ENCODE measurements at regions not wholly inside any gene's neighbourhood (a gene's known extent, or its start where the extent isn't known, plus 50 kb on each side); places are given as distances from the start of the nearest gene placed in this dataset.

DNA sequence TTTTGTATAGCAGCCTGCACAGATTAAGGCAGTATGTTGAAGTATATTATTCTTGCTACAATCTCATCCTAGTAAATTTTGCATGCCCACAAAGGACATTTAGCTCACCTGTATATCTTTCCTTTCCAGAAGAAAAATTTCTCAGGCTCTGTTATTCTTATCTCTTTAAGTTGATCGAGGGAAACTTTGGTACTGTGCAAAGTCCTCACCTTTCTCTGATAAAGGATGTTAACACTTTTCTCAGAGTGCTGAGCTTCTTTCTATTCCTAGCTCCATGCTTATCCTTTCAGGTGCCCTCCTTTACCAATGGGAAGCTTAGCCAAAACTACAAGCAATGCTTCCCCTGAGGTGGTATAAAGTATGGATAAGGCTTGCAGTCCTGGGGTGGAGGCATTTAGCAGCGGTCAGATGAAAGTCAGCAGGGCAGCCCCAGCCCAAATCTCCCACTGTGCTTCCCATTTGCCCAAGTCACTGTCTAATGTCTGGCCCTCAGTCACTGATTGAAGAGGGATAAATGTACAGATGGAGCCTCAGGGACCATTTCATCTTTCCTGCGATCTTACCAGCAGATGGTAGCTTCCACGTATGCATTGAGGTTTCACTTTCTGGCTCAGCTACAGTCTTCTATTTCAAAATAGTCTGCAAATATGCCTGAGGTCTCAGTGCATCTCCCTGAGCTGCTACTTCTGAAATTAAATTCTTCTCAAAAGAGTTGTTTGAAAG, 127.8 kb upstream of the P2RY1 start (continued):
- TF ChIP-seq YY1 (IDR thresholded peaks at IDR 0.05; ENCODE audit: extremely low read depth, insufficient replicate concordance, low read depth, low read length) (no peak), TCF7L2 (IDR thresholded peaks at IDR 0.05; ENCODE audit: borderline replicate concordance, extremely low read depth, insufficient read depth, insufficient read length) (no peak)

GRCh38 chr3:152709659-152710058, 125.3 kb upstream of the P2RY1 start:
- no peak for ATAC-seq
- BruUV-seq (replicated peaks): no TSS peak

More at GRCh38 chr3:152709659-152710058, 125.3 kb upstream of the P2RY1 start:
- Histone ChIP-seq H3K9ac (ENCODE audit: low read length) (no peak overlapping the region), H3K4me2 (ENCODE audit: low read length) (no peak overlapping the region), H4K20me1 (ENCODE audit: insufficient read depth) (no peaks in the 10 kb centered on the region), H3K9me2 (ENCODE audit: insufficient read depth) (no peaks in the 10 kb centered on the region), H3K36me3 (ENCODE audit: control insufficient read depth in 1 of 2, insufficient read depth in 2 of 2, low read length in 2 of 2) (no peaks in the 10 kb centered on the region), H3K9me3 (ENCODE audit: control insufficient read depth in 1 of 2, insufficient read depth in 1 of 2, low read depth in 1 of 2, low read length in 2 of 2) (no peaks in the 10 kb centered on the region), H3K4me1 (ENCODE audit: control insufficient read depth in 1 of 2, insufficient read depth in 2 of 2, low read length in 2 of 2) (no peaks in the 10 kb centered on the region), H2AFZ (ENCODE audit: low read depth, low read length, poor library complexity, severe bottlenecking) (no peak overlapping the region), H3K27ac (ENCODE audit: low read depth, low read length) (no peak overlapping the region), H3K4me3 (replicated peaks in 1 of 2; ENCODE audit: low read depth in 1 of 2, low read length in 2 of 2) (no peak overlapping the region), H3K79me2 (ENCODE audit: insufficient read depth, low read length) (no peaks in the 10 kb centered on the region), H3K27me3 (ENCODE audit: insufficient read depth, low read length) (no peaks in the 10 kb centered on the region)
- POLR2A ChIA-PET: no interaction called here
- DNase-seq (ENCODE audit: low read depth, low spot score): no peak
- CTCF ChIA-PET: interaction anchor here (0.6 kb wide), 1 partner anchor 300 kb away, joined by 3 read pairs; no protein-coding TSS in a partner anchor
- RAD21 ChIA-PET (ENCODE audit: low non-redundant PET in 1 of 2, low total read pairs in 2 of 2, uncharacterized antibody in 2 of 2, unreplicated experiment in 2 of 2): no interaction called here
- intact Hi-C loops (cut with micrococcal nuclease): no loop called here
- TF ChIP-seq, protein P1, sequence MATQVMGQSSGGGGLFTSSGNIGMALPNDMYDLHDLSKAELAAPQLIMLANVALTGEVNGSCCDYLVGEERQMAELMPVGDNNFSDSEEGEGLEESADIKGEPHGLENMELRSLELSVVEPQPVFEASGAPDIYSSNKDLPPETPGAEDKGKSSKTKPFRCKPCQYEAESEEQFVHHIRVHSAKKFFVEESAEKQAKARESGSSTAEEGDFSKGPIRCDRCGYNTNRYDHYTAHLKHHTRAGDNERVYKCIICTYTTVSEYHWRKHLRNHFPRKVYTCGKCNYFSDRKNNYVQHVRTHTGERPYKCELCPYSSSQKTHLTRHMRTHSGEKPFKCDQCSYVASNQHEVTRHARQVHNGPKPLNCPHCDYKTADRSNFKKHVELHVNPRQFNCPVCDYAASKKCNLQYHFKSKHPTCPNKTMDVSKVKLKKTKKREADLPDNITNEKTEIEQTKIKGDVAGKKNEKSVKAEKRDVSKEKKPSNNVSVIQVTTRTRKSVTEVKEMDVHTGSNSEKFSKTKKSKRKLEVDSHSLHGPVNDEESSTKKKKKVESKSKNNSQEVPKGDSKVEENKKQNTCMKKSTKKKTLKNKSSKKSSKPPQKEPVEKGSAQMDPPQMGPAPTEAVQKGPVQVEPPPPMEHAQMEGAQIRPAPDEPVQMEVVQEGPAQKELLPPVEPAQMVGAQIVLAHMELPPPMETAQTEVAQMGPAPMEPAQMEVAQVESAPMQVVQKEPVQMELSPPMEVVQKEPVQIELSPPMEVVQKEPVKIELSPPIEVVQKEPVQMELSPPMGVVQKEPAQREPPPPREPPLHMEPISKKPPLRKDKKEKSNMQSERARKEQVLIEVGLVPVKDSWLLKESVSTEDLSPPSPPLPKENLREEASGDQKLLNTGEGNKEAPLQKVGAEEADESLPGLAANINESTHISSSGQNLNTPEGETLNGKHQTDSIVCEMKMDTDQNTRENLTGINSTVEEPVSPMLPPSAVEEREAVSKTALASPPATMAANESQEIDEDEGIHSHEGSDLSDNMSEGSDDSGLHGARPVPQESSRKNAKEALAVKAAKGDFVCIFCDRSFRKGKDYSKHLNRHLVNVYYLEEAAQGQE (IDR thresholded peaks at IDR 0.05; ENCODE audit: low read depth): no peak
- no peak for TF ChIP-seq CEBPB (IDR thresholded peaks at IDR 0.05; ENCODE audit: low read depth)
- no peak for TF ChIP-seq SP1 (IDR thresholded peaks at IDR 0.05; ENCODE audit: low read depth)
- TF ChIP-seq YY1 (IDR thresholded peaks at IDR 0.05; ENCODE audit: extremely low read depth, insufficient replicate concordance, low read depth, low read length): no peak
- TF ChIP-seq RAD21 (IDR thresholded peaks at IDR 0.05; ENCODE audit: low read depth): no peak
- TF ChIP-seq CBX3 (IDR thresholded peaks at IDR 0.05; ENCODE audit: low read depth): no peak
- TF ChIP-seq SIN3A (IDR thresholded peaks at IDR 0.05; ENCODE audit: low read depth): no peak
- TF ChIP-seq FOSL1 (IDR thresholded peaks at IDR 0.05; ENCODE audit: low read depth): no peak
- TF ChIP-seq TCF7L2 (IDR thresholded peaks at IDR 0.05; ENCODE audit: borderline replicate concordance, extremely low read depth, insufficient read depth, insufficient read length): no peak
- TF ChIP-seq ATF3 (IDR thresholded peaks at IDR 0.05): no peak
- no peak for TF ChIP-seq MAX (IDR thresholded peaks at IDR 0.05)
